Stimulated activated CD4-positive, alpha-beta T cell treated with anti-CD3 and anti-CD28 coated beads, Interleukin-2, amount 100 ng/mL, for 24 hours (primary cell): ENCODE measurements at regions not wholly inside any gene's neighbourhood (a gene's known extent, or its start where the extent isn't known, plus 50 kb on each side); places are given as distances from the start of the nearest gene placed in this dataset.
"Not testable (repeated sequence)": the region's sequence is repeated elsewhere in the genome, so short reads cannot be mapped to it uniquely, and the experiment has no call there.

Experiments used
- DNase-seq, 2 donors: peaks; one replicate each; pipeline ENCODE4 v3.0.0-alpha.2; 2020

- DNase-seq, result no peak
Measured at GRCh38 chr11:38543311-38543710, 1945.3 kb upstream of the RAG2 start.

DNA sequence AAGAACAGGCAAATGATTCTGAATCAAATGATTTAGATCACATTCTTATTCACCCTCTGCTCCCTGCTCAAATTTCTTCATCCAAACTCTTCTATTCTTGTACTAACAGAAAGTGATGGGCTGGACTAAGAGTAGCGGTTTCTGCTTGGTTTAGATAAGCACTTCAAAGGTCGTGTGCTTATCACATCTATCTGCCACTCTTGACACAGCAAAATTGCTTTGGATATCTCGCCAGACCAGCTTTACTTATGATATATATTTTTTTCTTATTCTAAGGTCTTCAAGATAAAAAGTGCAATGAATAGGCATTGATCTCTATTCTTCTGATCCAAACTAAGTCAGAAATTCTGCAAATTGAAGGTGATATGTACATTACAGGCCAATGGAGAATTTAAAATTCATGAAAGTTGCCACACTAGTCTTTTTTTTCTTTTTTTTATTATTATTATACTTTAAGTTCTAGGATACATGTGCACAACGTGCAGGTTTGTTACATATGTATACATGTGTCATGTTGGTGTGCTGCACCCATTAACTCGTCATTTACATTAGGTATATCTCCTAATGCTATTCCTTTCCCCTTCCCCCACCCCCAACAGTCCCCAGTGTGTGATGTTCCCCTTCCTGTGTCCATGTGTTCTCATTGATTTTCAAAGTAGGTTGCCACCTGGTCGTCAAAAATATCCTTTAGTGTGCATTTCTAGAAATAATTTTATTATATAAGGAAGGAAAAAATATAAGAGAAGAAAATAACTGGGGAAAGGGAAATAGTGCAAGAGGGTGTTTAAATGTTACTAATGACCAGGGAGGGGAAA, 1941.0 kb upstream of the RAG2 start:
- no peak for DNase-seq

- no peak for DNase-seq
Measured at GRCh38 chr11:38530226-38530625, 1932.2 kb upstream of the RAG2 start.

DNA sequence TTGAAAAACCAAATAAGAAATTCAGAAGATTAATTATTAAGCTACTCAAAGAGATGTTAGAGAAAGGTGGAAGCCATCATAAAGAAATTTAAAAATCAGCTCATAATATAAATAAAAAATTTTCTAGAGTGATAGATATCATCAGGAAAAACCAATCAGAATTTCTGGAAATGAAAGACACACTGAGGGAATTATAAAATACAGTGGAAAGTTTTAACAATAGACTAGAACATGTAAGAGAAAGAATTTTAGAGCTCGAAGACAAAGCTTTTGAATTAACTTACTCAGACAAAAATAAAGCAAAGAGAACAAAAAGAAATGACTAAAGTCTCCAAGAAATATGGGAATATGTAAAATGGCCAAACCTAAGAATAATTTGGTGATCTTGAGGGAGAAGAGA, 1926.9 kb upstream of the RAG2 start:
- DNase-seq, result no peak

DNA sequence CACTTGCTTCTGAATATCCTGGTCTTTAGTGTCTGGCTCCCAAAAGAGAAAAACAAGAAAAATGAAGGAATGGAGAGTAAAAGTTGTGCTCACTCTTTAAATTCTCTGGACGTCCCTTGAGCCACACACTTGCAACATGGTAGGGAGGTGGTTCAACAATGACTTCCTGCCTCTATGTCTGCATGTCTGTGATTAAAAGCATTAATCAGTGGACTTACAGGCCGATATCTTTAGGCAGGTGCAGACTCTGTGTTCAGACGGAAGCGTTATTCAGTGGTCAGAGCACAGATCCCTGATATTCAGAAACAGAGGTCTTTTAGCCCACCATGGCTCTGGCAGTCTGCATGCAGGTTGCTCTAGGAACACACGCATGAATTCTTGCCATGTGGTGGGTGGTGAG, 1920.0 kb upstream of the RAG2 start:
- DNase-seq, result no peak

GRCh38 chr11:38512830-38513229, 1914.8 kb upstream of the RAG2 start:
- not testable (repeated sequence) for DNase-seq

DNA sequence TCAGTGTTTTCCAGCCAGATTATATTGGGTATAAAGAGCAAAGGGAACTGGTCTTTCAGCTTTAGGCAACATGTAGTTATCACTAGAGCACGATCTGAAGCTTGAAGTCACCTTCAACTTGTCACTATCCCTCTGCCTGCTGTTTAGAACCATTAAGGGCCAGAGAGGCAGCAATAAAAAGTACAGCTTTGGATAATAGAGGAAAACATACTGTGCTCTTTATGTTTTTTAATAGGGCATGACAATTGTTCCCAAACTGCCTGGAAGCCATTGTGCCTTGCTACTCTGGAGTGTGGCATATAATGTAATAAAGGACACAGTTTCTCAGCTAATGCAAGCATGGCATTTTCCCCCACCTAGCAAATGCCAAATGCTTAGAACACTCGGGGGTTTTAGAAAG, 1912.0 kb upstream of the RAG2 start:
- no peak for DNase-seq

DNA sequence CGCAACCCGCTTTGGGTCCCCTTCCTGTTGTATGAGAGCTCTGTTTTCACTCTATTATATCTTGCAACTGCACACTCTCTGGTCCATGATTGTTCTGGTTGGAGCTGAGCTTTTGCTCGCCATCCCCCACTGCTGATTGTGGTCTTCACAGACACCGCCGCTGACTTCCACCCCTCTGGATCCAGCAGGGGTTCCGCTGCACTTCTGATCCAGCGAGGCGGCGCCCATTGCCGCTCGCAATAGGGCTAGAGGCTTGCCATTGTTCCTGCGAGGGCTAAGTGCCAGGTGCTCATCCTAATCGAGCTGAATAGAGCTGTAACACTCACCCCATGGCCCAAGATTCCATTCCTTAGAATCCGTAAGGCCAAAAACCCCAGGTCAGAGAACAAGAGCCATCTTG, 1905.8 kb upstream of the RAG2 start:
- DNase-seq, result no peak

DNA sequence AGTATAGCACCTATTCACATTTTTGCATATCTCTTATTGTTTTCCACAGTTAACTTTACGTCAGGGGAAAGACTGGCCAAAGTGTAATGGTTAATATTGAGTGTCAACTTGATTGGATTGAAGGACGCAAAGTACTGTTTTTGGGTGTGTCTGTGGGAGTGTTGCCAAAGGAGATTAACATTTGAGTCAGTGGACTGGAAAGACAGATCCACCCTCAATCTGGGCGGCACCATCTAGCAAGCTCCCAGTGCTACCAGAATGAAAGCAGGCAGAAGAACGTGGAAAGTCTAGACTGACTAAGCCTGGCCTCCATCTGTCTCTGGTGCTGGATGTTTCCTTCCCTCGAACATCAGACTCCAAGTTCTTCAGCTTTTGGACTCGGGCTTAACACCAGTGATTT, 1900.7 kb upstream of the RAG2 start:
- DNase-seq, result no peak

DNA sequence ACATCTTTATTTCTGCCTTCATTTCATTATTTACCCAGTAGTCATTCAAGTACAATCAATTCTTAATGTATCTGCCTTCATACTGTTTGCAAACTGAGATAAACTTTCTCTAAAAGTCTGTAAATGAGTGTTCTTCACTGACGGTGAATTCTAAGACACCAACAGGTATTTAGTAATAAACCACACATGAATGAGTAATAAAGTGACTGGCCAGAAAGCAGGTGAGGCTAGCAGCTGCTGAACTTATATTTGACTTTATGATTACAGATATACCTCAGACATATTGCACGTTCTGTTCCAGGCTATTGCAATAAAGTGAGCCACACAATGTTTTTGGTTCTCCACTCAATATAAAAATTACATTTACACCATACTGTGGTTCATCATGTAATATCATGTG, 1894.0 kb upstream of the RAG2 start:
- no peak for DNase-seq

DNA sequence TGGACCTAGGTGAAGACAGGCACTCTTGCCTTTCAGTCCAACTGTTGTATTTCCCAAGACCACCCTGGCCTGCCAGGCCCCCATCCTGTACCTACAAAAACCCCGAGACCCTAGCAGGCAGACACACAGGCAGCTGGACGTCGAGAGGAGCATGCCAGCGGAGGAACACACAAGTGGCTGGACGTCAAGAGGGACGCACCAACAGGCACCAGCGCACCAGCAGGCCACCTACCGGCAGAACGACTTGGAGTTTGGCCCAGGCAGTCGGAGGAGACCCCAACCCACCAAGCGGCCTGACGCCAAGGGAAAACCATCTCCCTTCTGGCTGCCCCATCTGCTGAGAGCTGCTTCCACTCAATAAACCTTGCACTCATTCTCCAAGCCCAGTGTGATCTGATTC, 1883.4 kb upstream of the RAG2 start:
- DNase-seq, result no peak

DNA sequence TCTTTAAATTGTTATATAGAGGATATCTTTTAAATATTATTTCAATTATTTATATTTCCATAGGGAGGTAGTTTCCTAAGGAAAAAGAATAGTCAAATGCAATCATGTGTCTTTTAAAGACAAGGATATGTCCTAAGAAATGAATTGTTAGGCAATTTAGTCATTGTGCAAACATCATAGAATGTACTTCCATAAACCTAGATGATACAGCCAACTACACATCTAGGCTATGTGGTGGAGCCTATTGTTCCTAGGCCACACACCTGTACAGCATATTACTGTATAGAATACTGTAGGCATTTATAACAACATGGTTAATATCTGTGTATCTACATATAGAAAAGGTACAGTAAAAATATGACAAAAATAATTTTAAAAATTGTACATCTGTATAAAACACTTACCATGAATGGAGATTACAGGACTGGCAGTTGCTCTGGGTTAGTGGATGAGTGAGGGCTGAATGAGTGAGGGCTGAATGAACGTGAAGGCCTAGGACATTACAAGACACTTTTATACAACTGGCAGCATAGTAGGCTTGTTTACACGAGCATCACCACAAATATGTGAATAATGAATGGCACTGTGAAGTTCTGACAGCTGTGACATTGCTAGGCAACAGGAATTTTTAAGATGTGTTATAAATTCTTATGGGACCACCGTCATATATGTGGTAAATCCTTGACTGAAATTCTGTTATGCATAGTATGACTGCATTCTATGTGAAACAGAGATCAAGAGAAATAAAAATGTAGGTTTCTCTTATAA, 1879.0 kb upstream of the RAG2 start:
- no peak for DNase-seq

- no peak for DNase-seq
Measured at GRCh38 chr11:38461751-38462150, 1863.7 kb upstream of the RAG2 start.

DNA sequence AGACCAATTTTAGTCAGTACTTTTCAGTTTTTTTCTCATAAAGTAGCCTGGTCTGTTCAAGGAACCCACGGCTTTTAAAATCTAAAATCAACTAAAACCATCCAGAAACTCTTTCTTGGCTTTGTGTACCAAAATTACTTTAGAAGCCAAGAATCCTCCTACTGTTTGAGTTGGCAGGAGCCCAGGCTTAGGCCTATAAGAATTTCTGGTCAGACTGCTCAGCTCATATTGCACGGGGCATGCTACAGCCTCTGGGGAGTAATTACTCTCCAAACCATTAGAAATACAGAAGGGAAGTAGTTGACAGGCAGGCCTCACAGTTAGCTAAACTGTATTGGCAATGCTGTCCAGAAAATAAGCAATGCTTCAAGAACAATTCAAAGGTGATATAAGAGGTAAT, 1862.9 kb upstream of the RAG2 start:
- no peak for DNase-seq

DNA sequence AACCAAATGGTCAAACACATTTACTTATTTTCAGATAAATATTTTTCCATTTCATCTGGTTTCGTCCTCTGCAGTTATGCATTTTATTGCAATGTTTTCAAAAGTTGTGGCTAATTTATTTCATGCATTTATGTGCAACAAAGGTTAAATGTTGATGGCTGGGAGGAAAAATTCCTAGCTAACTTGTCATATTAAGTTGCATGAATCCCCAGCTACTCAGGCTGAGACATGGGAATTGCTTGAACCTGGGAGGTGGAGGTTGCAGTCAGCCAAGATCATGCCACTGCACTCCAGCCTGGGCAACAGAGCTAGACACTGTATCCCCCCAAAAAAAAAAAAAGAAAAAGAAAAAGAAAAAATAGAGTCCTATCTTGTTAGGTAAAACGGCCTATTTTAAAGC, 1862.4 kb upstream of the RAG2 start:
- no peak for DNase-seq

DNA sequence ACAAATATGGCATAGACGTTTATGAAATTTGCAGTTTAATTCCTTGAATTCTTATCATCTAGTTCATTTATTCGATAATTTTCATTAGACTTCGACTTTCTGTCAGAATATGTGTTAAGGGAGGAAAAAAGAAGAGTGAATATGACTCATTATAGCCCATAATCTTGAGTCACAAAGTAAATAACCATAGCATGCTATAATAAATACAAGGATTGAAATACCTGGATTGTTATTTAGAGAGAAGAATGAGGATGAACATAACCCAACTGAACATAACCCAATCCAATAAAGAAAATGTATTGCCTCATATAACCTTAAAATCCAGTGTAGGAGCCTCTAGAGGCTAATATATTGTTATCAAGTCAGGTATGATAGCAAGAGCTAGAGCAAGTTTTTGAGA, 1858.3 kb upstream of the RAG2 start:
- no peak for DNase-seq

- DNase-seq, result no peak
Measured at GRCh38 chr11:38448284-38448683, 1850.2 kb upstream of the RAG2 start.

- DNase-seq, result no peak
Measured at GRCh38 chr11:38446336-38446735, 1848.3 kb upstream of the RAG2 start.

- DNase-seq, result no peak
Measured at GRCh38 chr11:38438091-38438490, 1840.1 kb upstream of the RAG2 start.

DNA sequence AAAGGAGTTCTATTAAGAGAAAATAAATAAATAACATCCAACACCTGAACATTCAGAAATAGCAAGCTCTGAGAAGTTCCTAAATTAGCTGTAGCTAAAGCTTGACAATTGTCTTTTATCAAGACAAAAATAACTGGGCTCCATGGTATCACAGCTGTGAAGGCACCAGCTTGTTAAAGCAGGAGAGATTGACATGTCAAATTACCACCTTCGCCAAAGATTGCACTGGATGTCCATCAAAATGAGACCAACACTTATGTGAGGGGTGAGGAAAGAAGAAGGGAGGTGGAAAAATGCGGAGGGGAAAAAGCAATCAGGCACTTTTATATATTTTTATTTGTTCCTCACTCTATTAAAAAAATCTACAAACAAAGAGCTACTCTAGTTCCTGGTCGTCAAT, 1827.5 kb upstream of the RAG2 start:
- no peak for DNase-seq

DNA sequence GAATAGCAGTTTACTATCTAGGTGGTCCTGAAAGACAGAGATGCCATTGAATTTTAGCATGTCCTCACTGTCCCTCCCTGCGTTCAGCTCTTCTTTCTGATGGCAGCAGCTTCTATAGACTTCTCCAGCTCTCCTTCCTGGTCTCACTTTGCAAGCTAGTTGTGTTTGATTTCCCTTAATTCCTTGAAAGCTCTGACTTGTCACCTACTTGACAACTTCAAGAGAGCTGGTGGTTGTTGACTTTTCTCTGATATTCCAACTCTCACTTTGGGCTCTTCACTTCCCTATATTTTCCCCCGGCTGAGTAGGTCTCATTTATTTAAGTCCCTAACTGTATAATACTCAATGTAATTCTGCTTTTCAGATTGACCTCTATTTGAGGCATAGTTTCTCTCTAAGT, 1825.0 kb upstream of the RAG2 start:
- DNase-seq, result no peak

- DNase-seq, result no peak
Measured at GRCh38 chr11:38416141-38416540, 1818.1 kb upstream of the RAG2 start.

GRCh38 chr11:38411149-38411548, 1813.1 kb upstream of the RAG2 start:
- DNase-seq, result no peak

DNA sequence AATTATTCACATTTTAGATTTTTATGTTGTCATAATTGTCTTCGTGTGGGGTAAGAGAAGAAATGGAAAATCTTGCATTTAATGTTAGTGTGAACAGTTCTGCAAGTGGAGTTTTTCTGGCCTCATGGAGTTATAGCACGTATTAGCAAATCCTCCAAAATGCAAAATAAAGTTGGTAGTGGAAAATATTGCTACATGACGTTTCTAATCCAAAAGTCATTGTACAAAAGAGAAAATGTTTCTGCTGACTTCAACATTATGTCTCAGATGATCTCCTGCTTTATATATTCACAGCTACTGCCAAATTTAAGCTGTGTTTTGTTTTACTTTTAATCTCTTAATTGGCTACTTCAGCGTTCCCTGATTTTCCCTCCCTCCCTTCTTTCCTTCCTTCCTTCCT, 1804.0 kb upstream of the RAG2 start:
- no peak for DNase-seq

- no peak for DNase-seq
Measured at GRCh38 chr11:38392176-38392575, 1794.1 kb upstream of the RAG2 start.
